Gastrocnemius medialis (tissue), 4 donors: ENCODE measurements at regions not wholly inside any gene's neighbourhood (a gene's known extent, or its start where the extent isn't known, plus 50 kb on each side); places are given as distances from the start of the nearest gene placed in this dataset.

Source experiments
- CTCF ChIP-seq, 5 experiments: fragments of 450-650 bp in 3 of 5; fragments of 200-600 bp in 2 of 5; sonication (generic) in 2 of 5; IDR thresholded peaks in 4 of 5; conservative IDR thresholded peaks in 1 of 5; 1 replicate in 4 of 5; 2 replicates in 1 of 5; pipeline ENCODE4 v1.5.1; 2016 to 2019; ENCODE audit warnings: antibody characterized with exemption in 5 of 5, mild to moderate bottlenecking in 3 of 5, moderate library complexity in 3 of 5
- POLR2A ChIP-seq, 2 donors: fragments of 450-650 bp; IDR thresholded peaks; one replicate each; pipeline ENCODE4 v1.6.1; 2017; ENCODE audit warnings: antibody characterized with exemption in 2 of 2, mild to moderate bottlenecking in 2 of 2, moderate library complexity in 2 of 2

GRCh38 chrX:5265324-5265850 is 963.3 kb downstream of the NLGN4X start:
- TF ChIP-seq CTCF (IDR thresholded peaks at IDR 0.05 in 4 of 5, conservative IDR thresholded peaks at IDR 0.05 in 1 of 5): no peak
- no peak for TF ChIP-seq POLR2A (IDR thresholded peaks at IDR 0.05)
